ENCODE measurements at regions not wholly inside any gene's neighbourhood (a gene's known extent, or its start where the extent isn't known, plus 50 kb on each side); places are given as distances from the start of the nearest gene placed in this dataset.
"Not testable (repeated sequence)": the region's sequence is repeated elsewhere in the genome, so short reads cannot be mapped to it uniquely, and the experiment has no call there.

GRCh38 chr3:174547801-174548435, 311.2 kb upstream of the NAALADL2 start:
- DNase-seq, result no peak

- DNase-seq, result no peak
Observed at GRCh38 chr3:174548841-174549623, 310.1 kb upstream of the NAALADL2 start.

GRCh38 chr3:174581558-174581957, 277.6 kb upstream of the NAALADL2 start:
- DNase-seq, result no peak

- no peak for DNase-seq
Observed at GRCh38 chr3:174583396-174583795, 275.7 kb upstream of the NAALADL2 start.

GRCh38 chr3:174587137-174587536, 272.0 kb upstream of the NAALADL2 start:
- DNase-seq, result not testable (repeated sequence)

- DNase-seq, result no peak
Observed at GRCh38 chr3:174596447-174596982, 262.6 kb upstream of the NAALADL2 start.

GRCh38 chr3:174598885-174599439, 260.2 kb upstream of the NAALADL2 start:
- DNase-seq, result no peak

- no peak for DNase-seq
Observed at GRCh38 chr3:174613173-174613572, 246.0 kb upstream of the NAALADL2 start.

- DNase-seq, result no peak
Observed at GRCh38 chr3:174614036-174614435, 245.1 kb upstream of the NAALADL2 start.

GRCh38 chr3:174618368-174619080, 240.6 kb upstream of the NAALADL2 start:
- DNase-seq, result peak; percentile 6 to 10

- no peak for DNase-seq
Observed at GRCh38 chr3:174619239-174619638, 239.9 kb upstream of the NAALADL2 start.

- peak; percentile 29 to 39 for DNase-seq
Observed at GRCh38 chr3:174620138-174620537, 239.0 kb upstream of the NAALADL2 start.

- no peak for DNase-seq
Observed at GRCh38 chr3:174620855-174621472, 238.2 kb upstream of the NAALADL2 start.

GRCh38 chr3:174633342-174633741, 225.8 kb upstream of the NAALADL2 start:
- no peak for DNase-seq

- DNase-seq, result no peak
Observed at GRCh38 chr3:174636451-174636850, 222.7 kb upstream of the NAALADL2 start.

GRCh38 chr3:174639406-174639805, 219.7 kb upstream of the NAALADL2 start:
- no peak for DNase-seq

GRCh38 chr3:174639970-174640369, 219.2 kb upstream of the NAALADL2 start:
- DNase-seq, result no peak

GRCh38 chr3:174640932-174641331, 218.2 kb upstream of the NAALADL2 start:
- no peak for DNase-seq

- no peak for DNase-seq
Observed at GRCh38 chr3:174644287-174644686, 214.8 kb upstream of the NAALADL2 start.

- DNase-seq, result no peak
Observed at GRCh38 chr3:174651951-174652350, 207.2 kb upstream of the NAALADL2 start.

- DNase-seq, result no peak
Observed at GRCh38 chr3:174659511-174659910, 199.6 kb upstream of the NAALADL2 start.

- no peak for DNase-seq
Observed at GRCh38 chr3:174662653-174663052, 196.5 kb upstream of the NAALADL2 start.

- DNase-seq, result no peak
Observed at GRCh38 chr3:174667386-174667785, 191.7 kb upstream of the NAALADL2 start.

Measured in inflammatory macrophage treated with lipopolysaccharide for 1 hour (primary cell).